HG03045 (cell line): ENCODE measurements at regions not wholly inside any gene's neighbourhood (a gene's known extent, or its start where the extent isn't known, plus 50 kb on each side); places are given as distances from the start of the nearest gene placed in this dataset.

Experiments used
- ATAC-seq: cut with Tn5 transposase; IDR thresholded peaks from one replicate; pipeline ENCODE4 v1.9.1; 2021; ENCODE audit warnings: mild to moderate bottlenecking, moderate library complexity; ENCODE audit not compliant: unreplicated experiment

- ATAC-seq: no peak
These were observed 1053.4 kb upstream of the ADGRL4 start for GRCh38 chr1:80059940-80060339.

- no peak for ATAC-seq
These were observed 1049.6 kb upstream of the ADGRL4 start for GRCh38 chr1:80056179-80056578.

- ATAC-seq: no peak
These were observed 1047.6 kb upstream of the ADGRL4 start for GRCh38 chr1:80054129-80054528.

- no peak for ATAC-seq
These were observed 1047.1 kb upstream of the ADGRL4 start for GRCh38 chr1:80053613-80054012.

DNA sequence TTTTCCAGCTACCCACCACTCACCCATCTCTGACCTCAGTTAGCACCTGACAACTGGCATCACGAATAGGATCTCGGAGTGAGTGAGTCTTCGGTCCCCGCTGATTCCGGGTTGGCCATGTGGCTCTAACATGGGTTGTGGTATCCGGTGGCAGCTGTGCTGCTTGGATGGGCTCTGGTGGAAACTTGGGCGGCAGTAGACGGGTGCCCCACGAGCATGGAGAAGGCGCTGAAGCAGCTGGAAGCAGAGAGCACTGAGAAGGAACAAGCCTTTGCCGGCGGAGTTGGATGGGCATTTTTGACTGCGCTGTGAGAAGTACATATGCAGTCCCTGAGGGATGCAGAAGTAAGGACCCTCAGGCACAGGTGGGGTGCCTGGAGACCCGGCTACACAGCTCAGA is 1044.0 kb upstream of the ADGRL4 start:
- ATAC-seq: no peak

- ATAC-seq: no peak
These were observed 1043.6 kb upstream of the ADGRL4 start for GRCh38 chr1:80050085-80050484.

GRCh38 chr1:80048716-80049115 is 1042.2 kb upstream of the ADGRL4 start:
- ATAC-seq: no peak

GRCh38 chr1:80047791-80048190 is 1041.3 kb upstream of the ADGRL4 start:
- ATAC-seq: no peak

DNA sequence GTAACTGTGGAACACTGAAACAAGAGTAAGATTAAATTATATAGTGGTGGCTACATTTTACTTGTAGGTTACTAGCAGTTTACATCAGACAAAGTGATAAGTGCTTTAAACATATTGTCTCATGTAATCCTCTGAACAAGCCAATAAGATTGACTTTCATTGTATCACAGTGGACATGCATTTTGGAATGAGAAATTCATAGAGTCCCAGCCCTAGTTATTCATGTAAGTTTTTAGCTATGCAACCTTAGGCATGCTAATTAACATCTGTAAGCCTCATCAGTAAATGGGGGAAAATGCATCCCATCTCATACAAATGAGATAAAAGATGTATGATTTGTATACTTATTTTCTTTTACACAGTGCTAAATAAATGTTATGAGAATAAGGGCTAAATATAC is 1038.1 kb upstream of the ADGRL4 start:
- no peak for ATAC-seq

DNA sequence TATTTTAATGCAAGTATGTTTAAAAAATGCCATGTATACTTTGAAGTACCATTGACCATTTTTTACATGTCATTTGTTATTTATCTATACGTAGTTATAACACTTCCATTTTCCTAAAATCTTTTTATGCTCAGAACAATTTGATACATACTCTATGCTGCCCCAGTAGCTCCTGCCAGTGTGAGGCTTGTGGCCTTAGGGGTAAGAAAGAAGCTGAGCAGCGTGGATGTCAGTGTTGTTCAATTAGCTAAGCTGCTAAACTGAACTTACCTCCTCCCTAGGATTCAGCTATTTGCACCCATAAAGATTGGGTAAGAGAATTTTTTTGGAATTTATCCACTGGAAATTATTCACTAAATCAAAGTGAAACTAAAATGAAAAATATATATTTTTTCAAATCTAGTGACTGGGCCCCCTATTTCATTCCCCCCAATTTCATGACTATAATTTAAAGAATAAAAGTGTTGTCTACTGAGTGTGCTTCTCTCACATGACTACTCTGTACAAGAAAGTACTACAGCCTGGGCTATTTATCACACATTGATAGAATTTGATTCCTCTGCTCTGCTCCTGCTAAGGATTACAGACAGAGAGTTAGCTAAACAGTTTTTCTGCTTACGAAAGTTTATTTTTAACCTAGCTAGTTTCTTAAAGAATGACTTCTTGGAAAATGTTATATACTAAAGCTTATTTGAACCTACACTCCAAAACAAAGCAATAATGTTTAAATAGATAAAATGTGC is 1030.3 kb upstream of the ADGRL4 start:
- no peak for ATAC-seq

DNA sequence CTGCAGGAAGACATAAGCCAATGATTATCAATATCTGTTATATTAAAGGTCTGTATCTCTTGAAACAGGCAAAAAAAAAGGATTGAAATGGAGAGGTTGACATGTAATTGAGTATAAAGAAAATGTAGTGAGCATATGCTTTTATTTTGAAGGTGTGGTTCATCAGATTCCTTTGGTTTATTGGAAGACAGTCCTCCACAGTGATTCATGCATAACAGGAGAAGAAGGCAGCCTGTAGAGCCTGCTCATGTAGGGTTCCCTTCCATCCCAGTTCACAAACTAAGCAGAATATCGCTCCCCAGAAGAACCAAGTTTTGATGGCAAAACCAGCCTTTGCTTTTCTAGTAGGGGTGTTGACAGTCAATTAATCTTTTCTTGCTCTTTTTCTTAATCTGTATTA is 1016.8 kb upstream of the ADGRL4 start:
- no peak for ATAC-seq

DNA sequence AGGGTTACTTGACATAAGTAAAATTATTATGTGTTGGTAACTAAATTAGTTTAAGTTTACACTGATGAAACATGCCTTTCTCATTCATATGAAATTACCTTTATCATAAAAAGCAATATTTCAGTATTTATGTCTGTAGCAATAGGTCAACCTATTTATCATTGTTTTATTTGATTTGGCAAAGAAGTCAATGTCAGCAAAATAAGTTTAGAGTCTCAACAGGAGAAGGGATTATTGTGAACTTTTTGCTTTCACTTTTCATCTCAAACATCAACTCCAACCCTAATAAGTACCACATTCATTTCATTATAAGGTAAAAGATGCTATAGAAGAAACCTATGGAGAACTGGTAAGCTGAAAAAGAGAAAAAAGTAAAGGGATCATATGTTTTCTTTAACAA is 1015.4 kb upstream of the ADGRL4 start:
- no peak for ATAC-seq

DNA sequence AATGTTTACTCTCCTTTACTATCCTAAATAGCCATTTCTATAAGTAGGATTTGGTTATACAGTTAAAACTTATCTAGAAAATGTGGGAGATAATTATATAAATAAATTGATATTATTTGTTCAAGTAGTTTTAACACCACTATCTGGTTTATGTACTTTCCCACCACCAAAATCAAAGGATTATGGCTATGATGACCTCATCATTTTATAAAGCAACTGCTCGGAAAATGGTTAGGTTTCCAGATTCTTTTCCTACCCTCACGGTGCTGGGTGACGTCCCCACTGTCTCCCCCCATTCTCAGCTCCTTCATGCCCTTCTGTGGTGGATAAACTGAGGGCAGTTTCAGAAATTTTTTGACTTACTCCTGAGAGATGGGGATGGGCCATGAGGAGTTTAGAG is 1011.8 kb upstream of the ADGRL4 start:
- ATAC-seq: no peak

- ATAC-seq: no peak
These were observed 1002.4 kb upstream of the ADGRL4 start for GRCh38 chr1:80008934-80009333.

DNA sequence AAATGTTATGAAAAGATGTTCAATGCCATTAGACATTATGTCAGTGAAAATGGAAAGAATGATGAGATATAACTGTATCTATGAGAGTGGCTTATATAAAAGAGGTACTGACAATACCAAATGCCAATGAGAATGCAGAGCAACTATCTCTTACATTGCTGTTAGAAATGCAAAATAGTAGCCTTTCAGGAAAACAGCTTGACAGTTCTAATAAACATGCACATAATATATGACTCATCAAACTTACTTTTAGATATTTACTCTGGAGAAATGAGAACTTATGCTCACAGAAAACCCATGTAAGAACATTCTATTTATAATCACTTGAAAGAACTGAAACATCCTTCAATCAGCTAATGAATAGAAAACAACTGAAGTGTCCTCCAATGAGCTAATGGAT is 996.7 kb upstream of the ADGRL4 start:
- ATAC-seq: no peak

DNA sequence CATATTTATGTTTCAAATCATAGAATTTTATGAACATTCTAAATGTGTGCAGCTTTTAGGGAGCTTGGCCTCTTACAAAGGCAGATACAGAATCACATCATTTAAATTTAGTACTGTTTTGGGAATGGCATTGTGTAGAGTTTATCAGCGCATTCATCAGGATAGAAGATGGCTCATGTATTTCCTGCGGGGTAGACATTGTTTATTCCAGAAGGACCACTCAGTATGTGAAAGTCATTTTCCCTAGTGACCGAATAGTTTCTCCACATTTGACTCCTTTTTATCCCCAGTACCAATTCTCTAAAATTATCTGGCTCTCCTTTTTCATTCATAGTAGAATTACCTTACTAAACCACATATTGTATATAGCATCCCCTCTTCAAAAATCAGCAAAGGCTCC is 981.9 kb upstream of the ADGRL4 start:
- no peak for ATAC-seq

- ATAC-seq: no peak
These were observed 975.7 kb upstream of the ADGRL4 start for GRCh38 chr1:79982211-79982610.

DNA sequence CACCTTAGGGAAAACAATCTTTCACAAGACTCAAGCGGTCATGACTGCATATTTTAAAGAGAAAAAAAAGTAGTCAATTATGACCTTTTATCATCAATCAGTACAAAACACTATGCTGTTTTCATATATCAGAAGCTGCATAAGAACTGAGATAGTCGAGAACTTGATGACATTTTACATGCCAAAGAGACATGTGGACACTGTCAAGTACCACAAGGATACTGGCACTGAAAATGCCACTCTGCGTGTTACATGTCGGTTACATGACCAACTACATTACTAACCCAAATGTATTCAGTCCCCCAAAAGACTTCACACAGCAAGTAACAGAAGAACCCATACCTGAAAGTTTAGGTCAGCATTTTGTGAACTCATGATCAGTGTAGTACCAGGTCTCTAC is 975.0 kb upstream of the ADGRL4 start:
- no peak for ATAC-seq

DNA sequence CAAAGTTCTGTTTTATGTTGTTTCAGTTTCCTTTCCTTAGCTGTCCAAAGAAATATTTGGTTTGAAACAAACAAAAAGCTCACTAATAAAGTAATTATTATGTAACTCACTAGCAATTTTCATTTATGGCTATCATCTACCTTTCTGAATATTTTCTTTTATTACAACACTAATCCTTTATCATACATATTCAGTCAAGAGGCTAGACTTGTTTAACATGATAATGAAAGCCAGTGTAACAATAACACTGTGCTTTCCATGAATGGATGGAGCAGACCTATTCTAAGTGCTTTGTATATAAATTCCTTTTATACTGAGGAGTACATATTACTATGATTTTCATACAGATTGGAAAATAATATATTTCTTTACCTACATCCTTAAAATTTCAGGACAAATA is 972.8 kb upstream of the ADGRL4 start:
- ATAC-seq: no peak

DNA sequence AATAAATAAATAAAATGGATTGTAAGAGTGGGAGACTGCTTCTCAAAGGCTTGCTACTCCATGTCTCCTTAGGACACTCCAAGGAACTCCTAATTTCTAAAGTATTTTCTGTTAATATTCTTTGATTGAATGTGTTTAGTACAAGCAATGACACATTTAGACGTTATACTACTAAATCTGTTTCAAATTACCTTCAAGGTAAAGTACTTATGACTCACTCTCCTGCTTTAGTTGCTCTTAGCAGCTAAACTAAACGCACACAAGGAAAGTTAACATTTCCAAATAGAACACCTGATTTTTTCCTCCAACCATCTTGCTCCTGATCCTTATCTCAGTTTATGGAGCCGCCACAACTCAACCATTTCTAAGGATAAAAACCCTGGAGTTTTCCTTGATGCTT is 969.8 kb upstream of the ADGRL4 start:
- no peak for ATAC-seq

- ATAC-seq: no peak
These were observed 968.1 kb upstream of the ADGRL4 start for GRCh38 chr1:79974659-79975058.

GRCh38 chr1:79969886-79970285 is 963.4 kb upstream of the ADGRL4 start:
- no peak for ATAC-seq

- ATAC-seq: no peak
These were observed 959.9 kb upstream of the ADGRL4 start for GRCh38 chr1:79966438-79966837.
